OCI-LY3 (cell line): ENCODE measurements at regions not wholly inside any gene's neighbourhood (a gene's known extent, or its start where the extent isn't known, plus 50 kb on each side); places are given as distances from the start of the nearest gene placed in this dataset.

Experiments
- CTCF ChIP-seq: fragments of 200-600, 300-600 bp; sonication (generic); IDR thresholded peaks from 2 replicates; pipeline ENCODE4 v1.5.1; 2014; ENCODE audit warnings: antibody characterized with exemption, low read length, low read depth
- EZH2phosphoT487 ChIP-seq: fragments of 200-600 bp; shearing (Covaris generic); IDR thresholded peaks from 2 replicates; pipeline ENCODE4 v1.6.1; 2018; ENCODE audit warnings: antibody characterized with exemption, mixed run types, low read depth

- no peak for TF ChIP-seq CTCF
- no peak for TF ChIP-seq EZH2phosphoT487
Observed at GRCh38 chr4:117637347-117637746, 396.9 kb upstream of the NDST3 start.
